CD4-positive, alpha-beta T cell treated with Interleukin-10 for 1 hour (primary cell): ENCODE measurements at regions not wholly inside any gene's neighbourhood (a gene's known extent, or its start where the extent isn't known, plus 50 kb on each side); places are given as distances from the start of the nearest gene placed in this dataset.

Experiments used
- DNase-seq: peaks from one replicate; pipeline ENCODE4 v3.0.0-alpha.2; 2020

DNA sequence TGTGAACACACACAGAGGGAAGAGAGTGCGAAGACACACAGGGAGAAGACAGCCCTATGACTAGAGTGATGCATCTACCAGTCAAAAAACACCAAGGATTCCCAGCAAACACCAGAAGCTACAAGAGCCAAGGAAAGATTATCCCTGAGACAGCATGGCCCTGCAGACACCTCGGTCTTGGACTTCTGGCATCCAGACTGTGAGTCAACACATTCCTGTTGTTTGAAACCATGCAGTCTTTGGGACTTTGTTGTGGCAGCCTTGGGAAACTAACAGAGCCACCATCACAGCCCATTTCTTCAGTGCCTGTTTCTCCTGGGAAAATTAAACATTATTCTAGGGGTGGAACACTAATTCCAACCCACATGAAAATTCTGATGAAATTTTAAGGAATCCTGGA, 220.6 kb downstream of the GXYLT1 start:
- no peak for DNase-seq

DNA sequence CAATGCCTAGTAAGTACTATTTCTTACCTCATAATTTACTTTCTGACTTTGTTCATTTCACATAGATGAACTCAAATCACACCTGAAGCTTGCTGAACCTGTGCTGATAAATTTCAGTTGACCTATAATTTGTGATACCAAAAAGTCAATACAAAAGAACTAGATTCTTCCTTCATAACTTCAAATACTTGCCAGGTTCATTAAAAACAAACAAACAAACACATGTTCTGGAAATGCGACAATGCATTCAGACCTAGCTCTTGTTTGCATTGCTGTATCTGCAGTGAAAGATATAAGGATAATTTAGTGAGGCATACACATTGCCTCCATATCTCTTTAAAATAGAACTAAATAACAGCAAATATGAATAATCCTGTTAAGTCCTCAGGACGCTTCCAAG, 221.3 kb downstream of the GXYLT1 start:
- no peak for DNase-seq

DNA sequence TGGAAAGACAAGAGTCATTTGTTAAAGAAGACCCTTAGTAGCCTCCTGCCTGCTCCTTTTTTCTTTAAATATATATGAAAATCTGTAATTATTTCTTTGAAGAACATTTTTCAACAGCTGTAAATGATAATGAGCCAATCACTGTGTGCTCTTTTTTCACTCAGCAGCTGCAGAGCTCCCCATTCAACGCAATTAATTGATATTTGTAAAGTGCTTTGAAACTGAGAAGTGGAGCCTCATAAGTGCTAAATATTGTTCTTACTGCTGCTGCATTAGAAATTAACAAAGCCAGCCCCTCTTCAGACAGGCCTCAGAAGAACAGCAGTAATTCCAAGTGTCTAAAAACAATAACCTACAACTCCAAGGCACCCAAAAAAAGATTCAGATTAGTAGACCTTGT, 224.3 kb downstream of the GXYLT1 start:
- DNase-seq = no peak

DNA sequence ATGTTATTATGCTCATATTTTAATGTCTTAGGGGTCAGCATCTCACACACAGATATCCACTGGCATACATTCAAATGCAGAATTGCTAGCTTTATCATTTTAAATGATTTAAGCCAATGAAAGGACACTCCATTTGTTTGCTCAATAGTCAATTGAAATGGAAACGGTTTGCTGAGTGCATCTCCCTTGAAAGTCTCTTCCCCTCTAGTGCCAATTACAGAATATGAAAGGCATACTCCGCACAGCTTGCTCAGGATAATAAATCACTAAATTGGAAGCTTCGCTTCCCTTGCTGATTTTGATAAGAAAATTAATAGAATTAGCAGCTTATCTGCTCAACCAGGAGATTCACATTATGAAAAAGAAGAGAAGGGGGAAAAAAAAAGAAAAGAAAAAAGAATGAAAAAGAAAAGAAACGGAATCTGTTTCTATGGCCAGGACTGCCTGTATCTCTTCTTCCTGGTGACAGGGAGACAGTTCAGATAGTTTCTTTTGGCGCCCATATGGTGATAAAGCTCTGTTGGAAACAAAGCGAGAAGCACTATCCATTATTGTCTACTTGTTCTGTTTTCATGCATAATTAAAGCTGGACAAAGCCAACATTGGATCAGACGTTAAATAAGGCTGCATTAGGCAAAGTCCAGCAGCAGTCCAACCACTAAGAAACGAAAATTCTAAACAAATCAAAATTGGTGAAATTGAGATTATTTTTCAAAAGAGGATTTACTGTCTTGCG, 225.0 kb downstream of the GXYLT1 start:
- no peak for DNase-seq

DNA sequence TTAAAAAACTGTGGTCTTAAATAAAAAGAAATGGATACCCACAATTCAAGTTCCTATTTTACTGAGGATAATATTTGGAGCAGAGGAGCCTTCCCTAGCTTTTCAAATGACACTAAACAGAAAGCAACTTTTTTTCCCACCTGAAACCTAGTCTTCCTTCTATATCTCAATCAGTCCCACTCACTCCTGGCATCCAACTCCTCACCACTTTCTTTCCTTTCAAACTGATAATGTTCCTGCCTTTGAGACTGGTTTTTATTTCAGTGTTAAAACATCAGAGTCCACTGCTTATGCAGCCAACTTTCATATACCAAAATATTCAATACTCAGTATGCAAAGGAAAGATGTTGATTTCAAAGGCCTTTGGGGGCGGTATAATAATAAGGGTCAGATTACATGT, 225.6 kb downstream of the GXYLT1 start:
- DNase-seq = no peak

DNA sequence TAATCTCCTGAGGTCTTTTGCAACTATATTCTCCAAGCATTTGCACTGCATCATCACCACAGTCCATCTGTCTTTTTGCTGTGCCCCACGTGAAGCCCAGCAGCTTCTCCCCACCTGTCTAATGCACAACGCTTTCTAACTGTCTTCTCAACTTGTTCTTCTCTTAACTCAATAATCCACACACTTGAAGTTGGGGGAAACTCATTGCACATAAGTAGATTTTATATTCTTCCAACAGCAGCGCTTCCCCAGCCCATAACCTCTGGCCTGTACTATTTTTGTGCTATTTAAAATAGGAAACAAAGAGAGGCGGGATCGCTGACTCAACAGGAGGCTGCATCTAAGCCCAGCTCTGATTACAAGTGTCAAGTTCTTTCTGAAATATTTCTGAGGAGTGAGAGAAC, 226.7 kb downstream of the GXYLT1 start:
- no peak for DNase-seq

DNA sequence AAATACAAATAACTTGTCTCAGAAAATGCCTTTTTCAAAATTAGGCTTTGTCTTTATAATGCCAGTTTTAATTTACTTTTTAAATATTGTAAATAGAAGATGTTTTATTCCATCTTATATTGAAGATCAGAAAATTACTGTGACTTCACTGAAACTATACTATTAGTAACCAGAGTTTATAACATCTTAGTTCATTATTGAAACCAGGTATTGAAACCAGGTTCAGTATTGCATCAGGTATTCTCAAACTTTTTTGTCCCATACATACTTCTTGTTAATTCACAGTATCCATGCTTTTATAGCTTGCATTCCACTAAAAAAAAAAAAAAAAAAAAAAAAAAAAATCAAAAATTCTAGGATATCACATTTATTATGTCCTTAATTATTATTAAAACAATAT, 227.5 kb downstream of the GXYLT1 start:
- no peak for DNase-seq

DNA sequence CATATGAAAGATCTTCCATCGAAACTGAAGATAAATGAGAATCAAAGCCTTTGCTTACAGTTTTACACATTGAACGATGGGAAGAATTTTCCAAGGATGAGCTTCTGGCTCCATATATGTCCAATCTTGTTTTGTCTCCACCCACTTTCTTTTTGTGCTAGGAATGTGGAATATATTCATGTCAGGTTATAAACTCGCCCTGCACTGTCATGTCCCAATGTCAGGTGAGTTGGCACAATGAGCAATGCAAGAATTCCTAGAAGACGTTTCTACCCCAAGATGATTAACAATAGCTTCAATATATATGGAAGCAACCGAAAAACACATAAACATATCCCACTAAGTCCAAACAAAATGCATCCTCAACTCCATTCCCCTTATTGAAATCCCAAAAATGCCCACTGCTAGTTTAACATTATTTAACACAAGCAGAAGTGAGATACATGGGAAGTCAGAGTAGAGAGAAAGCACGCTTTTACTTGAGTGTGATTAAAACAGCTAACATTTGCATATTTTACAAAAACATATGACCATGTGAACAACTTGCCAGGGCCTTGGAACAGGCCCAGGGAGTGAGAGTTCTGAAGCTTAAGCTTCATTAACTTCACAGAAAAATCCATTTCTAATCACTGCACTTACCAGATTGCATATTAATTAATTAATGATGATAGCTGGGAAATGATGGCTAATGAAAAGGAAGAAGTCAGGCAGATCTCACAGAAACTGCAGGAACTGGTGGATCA, 233.9 kb downstream of the GXYLT1 start:
- no peak for DNase-seq

DNA sequence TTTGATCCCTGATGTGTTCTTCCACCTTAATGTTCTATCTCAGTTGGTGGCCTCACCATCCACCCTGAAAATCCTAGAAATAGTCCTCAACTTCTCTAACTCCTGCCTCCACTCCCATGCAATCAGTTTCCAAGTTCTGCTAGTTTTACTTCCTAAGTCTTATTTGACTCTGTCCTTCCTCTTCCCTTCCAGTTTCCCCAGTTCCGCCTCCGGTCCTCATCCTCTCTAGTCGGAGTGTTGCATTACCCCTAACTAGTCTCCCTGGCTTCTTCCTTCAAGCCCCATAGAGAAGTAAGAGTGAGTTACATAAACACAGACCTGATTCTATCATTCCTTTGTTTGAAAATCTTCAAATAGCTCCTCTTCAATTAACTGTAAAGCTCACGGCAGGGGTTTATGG, 236.5 kb downstream of the GXYLT1 start:
- no peak for DNase-seq

DNA sequence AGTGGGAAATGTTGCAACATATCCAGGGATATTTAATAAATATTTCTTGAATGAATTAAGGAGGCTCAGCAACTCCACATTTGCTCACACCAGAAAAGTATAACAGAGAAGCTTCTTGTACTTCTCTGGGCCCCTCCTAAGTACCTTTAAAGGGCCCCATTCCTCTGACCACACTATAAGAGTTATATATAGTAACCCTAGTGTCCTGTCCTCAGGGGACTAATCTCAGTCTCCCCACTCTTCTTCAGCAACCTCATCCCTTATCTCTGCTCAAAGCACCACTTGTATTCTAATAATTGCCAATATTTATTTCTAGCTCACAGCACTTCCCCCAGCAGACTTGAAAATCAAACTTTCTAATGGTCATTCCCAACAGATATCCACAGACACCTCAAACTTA, 237.1 kb downstream of the GXYLT1 start:
- no peak for DNase-seq

DNA sequence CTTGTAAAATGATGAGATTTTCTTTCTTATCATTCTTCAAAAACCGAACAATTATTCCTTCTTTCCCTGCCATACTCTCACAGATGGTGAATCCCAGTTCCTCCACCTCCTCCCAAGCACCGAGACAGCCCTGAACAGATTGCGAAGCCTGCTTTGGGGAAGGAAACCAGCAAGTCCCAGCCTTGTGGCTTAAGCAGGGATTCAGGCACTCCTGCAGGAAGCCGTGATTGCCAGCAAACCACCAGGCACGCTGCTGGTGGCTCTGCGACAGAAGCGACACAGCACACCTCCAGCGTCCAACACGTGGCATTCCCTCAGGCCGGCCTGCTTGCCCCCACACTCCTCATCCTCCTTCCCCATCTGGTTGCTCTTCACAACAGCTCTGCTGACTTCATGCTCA, 237.7 kb downstream of the GXYLT1 start:
- no peak for DNase-seq

DNA sequence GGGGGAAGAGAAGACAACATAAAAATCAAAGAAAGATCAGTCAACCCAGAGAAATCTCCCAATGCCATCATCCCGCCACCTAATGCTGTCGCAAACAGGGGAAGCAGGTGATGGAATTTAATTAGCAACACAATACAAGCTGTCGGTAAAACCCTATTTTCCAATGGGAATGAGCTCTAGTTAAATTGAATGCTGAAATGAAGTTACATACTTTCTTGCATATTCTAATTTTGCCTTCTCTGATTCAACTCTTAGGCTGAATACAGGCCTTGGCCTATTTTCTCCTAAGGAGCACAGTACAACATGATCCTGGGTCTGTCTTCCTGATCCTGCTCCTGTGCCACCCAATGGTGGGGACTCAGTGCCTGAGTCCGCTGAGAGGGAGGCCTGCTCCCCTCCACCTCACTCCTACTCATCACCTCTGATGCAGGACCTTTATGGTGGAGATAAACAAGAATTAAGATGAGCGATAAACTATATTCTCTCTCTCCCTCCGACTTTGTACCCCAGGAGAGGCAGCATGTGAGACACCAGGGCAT, 238.8 kb downstream of the GXYLT1 start:
- no peak for DNase-seq

DNA sequence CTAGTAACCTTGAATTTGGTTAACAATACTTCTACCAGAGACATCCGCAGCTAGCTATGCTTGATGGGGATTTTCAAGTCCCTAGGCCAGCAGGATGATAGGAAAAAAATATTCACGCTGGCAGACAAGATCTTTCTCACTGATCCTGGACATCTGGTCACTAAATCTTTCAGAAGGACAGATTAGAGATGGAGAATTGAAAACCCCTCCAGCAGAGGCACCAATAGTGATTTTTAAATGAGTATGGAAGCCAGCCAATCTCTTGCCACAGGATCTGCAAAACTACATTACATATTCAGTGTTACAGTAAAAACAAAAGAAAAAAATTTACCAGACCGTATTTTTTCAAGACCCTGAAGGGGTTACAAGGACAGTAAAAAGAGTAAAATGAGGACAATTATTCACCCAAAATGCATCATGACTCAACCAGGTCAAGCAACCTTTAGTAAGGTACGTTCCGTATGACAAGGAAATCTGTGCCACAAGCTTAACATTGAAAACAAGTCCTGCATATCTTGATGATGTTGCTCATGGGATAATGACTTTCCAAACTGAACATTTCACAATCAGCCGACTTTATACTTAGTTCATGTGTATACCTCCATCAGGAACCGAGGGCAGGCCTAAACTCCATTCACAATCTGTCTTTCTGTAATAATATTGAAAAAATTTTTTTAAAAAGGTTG, 239.5 kb downstream of the GXYLT1 start:
- no peak for DNase-seq

DNA sequence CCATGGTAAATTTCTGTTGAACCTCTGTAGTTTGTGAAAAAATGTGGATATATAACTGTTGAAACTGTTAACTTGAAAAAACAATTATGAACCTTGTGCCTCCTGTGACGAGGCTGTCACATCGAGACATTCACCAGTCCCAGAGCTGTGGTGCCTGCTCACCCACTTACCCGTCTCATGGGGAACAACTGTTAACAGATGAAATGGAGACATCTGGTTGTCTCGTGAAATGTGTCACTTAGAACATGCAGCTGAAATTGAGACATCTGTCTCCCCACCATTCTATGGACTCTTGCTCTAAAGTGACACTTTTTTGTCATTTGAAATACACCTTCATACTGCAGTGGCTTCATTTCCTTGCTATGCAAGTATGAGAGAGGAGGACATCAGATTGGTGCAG, 240.6 kb downstream of the GXYLT1 start:
- DNase-seq = no peak

DNA sequence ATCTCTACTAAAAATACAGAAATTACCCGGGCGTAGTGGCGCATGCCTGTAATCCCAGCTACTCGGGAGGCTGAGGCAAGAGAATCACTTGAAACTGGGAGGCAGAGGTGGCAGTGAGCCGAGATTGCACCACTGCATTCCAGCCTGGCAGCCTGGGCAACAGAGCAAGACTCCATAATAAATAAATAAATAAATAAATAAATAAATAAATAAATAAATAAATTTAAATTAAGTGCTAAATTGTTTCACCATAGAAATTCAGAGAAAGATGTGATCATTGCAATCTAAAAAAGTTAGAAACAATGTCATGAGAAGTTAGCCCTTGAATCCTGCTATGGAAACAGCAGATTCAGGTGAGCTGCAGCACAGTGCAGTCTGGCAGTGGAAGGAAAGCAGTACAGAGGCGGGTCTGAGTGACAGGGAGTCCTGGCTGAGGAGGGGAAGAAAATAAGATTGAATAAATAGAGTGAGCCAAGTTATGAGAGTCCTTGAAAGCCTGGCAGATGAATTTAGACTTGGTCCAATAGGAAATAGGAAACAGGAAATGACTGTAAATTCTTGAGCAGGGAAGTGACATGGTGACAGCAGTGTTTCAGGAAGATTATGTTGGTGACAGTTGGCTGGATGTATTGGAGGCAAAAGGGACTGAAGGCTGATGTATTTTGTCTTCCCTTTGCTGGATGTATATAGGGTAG, 241.5 kb downstream of the GXYLT1 start:
- no peak for DNase-seq

DNA sequence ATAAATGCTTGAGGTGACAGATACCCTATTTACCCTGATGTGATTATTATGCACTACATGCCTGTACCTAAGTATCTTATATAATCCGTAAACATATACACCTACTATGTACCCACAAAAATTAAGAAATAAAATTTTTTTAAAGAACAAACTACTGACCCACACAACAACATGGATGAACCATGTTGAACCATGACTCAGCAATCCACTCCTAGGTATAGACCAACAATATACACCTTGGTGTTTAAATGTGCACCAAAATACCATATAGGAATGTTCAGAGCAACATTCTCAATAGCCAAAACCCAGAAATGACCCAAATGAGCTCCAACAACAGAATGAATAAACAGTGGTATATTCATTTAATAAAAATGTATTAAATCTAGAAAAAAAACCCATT, 245.1 kb downstream of the GXYLT1 start:
- no peak for DNase-seq

DNA sequence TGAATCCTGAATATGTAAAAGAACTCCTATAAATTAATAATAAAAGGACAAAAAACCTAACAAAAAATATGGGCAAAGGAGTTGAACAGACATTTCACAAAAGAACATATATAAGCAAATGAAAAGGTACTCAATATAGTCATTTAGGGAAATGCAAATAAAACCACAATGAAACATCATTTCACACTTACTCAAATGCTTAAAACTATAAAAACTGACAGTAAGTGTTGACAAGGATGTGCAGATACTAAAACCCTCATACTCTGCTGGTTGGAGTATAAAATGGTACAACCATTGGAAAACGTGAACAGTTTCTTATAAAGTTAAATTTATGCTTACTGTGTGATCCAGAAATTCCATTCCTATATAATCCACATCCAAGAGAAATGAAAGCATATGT, 247.1 kb downstream of the GXYLT1 start:
- no peak for DNase-seq

DNA sequence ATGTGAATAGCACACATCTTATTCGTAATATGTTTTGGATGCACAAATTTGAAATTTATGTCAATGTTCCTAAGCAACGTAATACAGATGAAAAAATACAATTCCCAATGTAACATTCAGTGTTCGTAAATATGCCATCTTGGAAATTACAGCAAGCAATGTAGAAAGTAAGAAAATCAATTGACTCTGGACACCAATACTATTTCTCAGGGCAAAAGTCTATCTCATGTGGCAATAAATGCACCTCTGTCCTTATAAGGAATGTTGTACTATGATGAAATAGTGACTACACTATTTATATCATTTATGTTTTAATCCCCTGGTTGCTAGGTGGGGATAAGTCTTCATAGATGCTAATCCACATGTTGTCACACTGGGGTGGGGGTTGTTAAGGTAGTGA, 251.2 kb downstream of the GXYLT1 start:
- no peak for DNase-seq

DNA sequence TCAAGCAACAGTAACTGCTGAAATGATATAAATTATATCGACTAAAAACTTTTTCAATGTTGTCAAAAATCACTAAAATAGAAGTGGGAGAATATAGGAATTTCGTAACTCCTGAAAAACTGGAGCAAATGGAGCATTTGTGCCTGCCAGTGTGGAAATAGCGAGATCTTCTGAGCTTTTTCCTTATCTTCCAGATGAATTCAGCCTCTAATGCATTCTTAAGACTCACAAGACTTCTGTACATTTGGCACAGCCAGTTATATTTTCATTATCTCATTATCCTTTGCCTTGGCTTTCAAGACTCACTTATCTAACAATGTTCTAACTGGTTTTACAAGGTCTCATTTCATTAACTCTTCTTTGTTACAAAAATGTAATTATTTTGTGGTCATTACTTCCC, 252.4 kb downstream of the GXYLT1 start:
- DNase-seq = no peak

DNA sequence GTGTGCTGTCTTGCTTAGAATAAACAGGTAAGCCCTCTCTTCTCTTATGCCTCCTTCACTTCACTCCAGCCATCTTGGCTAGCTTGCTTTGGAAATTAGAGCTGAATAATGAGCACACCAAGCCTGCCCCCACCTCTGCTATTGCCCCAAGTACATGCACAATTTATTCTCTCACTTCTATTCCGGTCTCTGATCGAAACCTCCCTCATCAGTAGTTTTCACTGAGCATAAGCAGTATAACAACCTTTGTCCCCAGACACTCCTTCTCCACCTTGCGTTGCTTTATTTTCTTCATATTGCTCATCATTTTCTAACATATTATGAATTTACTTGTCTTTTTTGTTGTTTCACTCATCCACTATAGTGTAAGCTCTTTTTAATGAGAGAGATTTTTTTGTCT, 253.4 kb downstream of the GXYLT1 start:
- no peak for DNase-seq

DNA sequence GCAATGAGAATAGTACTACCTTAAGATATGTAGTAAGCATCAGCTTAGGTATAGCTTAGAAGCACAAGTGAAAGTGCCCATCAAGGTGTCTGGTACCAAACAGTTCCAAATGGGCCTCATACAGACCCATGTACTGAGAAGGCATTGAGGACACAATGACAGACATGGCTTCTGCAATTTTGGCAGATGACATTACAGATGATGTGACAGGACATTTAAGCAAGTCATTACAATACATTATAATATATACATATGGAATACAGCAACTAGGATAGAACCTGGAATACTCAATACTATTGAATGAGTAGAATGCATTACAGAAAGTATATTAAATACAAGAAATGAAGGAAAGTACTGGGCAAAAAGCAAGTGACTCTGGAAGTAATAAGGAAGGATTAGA, 256.4 kb downstream of the GXYLT1 start:
- no peak for DNase-seq

DNA sequence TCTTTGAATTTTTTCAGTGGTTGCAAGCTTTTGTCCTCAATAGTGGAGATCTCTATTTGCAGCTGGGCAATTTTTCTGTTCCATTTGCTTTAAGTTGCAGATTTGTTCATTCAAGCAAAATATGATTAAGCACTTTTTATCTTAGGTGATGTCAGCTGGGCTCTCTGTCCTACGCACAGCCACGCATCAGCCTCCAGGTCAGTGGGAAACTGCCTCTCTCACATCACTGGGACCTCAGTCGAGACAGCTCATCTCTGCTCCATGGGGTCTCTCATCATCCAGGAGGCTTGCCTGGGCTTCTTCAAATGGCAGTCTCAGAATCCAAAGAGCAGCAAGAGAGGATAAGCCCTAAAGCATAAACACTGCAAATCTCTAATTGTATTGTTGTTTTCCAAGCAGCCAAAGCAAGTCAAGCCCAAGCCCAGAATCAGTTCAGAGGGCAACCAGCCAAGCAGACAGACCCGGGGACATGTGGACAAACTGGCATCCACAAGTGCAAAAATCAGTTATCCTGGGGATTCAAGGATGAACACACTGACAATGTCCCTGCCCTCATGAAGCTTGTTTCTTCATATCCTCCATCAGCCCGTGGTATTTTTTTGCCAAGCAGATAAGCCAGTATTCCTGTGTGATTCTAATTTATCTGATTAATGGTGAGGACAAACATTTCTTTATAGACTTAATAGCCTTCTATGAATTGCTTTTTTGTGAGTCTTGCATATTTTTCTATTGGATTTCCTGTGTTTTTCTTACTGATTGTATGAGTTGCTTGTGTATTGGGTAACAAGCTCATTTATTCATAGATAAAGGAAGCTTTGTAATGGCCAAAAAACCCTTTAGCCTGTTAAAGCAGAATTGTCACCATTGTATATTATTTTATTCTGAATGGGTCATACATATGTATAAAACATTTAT, 262.5 kb downstream of the GXYLT1 start:
- no peak for DNase-seq
